ENCODE measurements at regions not wholly inside any gene's neighbourhood (a gene's known extent, or its start where the extent isn't known, plus 50 kb on each side); places are given as distances from the start of the nearest gene placed in this dataset.

- TF ChIP-seq CTCF (IDR thresholded peaks at IDR 0.05) (no peak), ZFX (IDR thresholded peaks at IDR 0.05; ENCODE audit: borderline replicate concordance) (no peak)
These were observed 291.9 kb downstream of the KCNC2 start for GRCh38 chr12:74917743-74918142.
